ENCODE measurements at regions not wholly inside any gene's neighbourhood (a gene's known extent, or its start where the extent isn't known, plus 50 kb on each side); places are given as distances from the start of the nearest gene placed in this dataset.
"Not testable (repeated sequence)": the region's sequence is repeated elsewhere in the genome, so short reads cannot be mapped to it uniquely, and the experiment has no call there.

DNA sequence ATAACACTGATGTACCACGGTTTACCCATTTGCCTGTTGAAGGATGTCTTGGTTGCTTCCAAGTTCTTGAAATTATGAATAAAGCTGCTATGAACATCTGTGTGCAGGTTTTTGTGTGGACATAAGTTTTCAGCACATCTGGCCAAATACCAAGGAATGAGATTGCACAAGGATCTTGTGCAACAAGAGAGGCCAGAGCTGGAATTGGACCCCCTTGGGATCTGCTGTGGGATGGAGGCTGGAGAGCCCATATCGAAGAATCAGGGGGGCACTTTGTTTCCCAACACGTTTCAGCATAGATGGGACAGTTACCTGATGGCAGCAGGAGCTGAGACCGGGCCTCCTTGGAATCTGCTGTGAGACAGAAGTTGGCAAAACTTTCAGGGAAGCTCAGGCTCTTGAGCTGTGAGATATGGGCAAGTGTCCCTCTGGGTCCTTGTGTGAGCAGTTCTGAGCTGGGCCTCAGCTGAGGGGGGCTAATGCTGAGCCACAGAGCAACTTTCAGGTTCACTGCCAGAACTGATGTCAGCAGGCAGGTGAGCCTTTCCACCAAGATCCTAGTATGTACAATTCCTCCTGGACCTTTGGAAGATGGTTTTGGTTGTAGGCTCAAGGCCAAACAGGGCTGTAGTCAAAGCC lies 115.2 kb upstream of the RAB18 start:
- DNase-seq, result no peak

DNA sequence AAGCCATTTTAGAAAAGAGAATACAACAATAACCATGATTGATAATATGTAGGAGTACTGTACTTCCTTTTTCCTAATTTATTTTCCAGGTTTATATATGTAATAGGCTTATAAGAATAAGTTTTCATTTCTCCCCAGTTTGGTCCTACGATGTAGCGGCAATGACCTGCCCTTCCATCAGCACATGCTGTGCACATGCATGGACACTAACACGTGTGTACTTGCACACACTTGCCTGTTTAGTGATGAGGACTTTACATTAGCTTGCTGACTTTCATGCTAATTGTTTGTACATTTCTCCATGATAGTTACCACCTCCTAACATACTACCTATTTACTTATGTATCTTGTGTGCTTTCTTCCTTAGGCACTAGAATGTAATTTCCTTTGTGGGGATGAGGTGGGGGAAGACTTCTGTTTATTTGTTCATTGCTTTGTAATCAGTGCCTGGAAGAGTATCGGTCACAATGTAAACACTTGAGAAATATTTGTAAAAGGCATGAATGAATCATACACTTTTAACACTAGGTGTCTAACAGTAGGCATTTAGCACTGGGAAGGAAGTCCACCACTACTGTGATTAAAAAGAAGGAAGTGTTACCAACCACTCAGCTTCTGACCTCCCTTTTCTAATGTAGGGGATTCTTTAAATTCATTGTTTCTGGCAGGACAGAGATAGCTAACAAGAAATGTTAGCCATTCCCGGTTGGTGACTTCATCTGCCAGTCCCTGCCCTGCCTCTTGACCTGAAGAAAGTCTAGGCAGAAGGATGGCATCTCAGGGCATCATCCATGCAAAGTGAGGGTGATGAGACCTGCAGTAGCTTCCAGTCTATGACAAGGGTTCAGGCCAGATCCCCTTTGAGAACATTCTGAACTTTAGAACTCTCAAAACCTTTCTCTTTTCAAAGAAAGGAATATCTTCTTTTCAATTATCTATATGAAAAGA lies 120.2 kb upstream of the RAB18 start:
- DNase-seq, result no peak

GRCh38 chr10:27382176-27382575 lies 121.9 kb upstream of the RAB18 start:
- no peak for DNase-seq

- no peak for DNase-seq
Observed at GRCh38 chr10:27380929-27381358, 123.2 kb upstream of the RAB18 start.

- not testable (repeated sequence) for DNase-seq
Observed at GRCh38 chr10:27379041-27379440, 125.1 kb upstream of the RAB18 start.

GRCh38 chr10:27373566-27374160 lies 130.4 kb upstream of the RAB18 start:
- no peak for DNase-seq

DNA sequence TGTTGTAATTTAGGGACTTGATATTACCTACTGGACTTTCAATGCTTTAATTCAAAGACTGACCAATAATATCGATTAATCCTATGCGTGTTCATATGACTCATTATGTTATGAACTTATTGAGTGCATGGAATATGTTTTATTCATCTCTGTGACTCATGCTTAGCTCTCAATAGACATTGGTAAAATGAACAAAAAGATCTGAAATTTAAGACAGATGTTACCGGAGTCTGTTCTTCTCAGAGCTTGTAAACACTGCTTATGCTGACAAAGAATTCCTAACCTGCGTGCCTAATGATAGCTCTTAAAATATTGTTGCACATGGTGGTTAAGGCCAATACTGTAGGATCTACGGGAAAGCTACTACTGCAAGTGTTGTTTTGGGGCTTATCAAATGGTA lies 131.5 kb upstream of the ACBD5 start:
- DNase-seq, result no peak

DNA sequence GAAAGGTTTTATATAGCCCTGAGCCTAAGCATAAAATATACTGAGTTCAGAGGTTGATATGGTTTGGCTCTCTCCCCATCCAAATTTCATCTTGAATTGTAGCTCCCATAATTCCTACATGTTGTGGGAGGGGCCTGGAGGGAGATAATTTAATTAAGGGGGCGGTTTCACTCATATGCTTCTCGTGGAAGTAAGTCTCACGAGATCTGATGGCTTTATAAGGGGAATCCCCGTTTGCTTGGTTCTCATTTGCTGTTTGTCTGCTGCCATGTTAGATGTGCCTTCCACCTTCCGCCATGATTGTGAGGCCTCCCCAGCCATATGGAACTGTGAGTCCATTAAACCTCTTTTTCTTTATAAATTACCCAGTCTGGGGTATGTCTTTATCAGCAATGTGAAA lies 130.8 kb upstream of the ACBD5 start:
- not testable (repeated sequence) for DNase-seq

- no peak for DNase-seq
Observed at GRCh38 chr10:27369880-27370279, 129.3 kb upstream of the ACBD5 start.

DNA sequence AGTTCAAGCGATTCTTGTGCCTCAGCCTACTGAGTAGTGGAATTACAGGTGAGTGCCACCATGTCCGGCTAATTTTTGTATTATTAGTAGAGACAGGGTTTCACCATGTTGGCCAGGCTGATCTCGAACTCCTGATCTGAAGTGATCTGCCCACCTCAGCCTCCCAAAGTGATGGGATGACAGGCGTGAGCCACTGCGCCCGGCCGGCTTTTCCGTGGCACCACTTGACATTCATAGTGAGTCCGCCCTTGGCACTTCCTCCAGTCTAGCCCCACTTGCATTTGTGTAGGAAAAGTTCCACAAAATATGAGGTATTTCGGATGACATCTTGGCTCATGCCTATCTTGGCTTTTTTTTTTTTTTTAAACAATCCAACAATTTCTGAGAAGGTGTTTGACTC lies 128.1 kb upstream of the ACBD5 start:
- DNase-seq, result no peak

DNA sequence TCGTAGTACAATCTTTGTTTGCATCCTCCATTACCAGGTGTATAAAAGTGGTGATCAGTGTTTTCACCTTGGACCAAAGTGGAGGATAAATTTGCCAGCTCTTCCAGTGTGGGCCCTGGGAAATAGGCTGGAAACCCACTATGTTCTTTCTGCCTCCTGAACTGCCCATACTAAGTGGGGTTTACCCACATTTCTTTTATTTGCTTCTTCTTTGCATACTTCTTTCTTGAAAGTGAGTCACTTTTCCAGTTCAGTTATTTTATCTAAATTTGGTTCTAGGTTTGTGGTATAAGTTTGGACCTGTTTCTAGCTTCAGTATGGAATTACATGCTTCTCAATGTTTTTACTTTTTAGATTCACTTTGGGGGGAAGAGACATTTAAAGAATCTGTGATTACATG lies 126.2 kb upstream of the ACBD5 start:
- DNase-seq, result no peak

DNA sequence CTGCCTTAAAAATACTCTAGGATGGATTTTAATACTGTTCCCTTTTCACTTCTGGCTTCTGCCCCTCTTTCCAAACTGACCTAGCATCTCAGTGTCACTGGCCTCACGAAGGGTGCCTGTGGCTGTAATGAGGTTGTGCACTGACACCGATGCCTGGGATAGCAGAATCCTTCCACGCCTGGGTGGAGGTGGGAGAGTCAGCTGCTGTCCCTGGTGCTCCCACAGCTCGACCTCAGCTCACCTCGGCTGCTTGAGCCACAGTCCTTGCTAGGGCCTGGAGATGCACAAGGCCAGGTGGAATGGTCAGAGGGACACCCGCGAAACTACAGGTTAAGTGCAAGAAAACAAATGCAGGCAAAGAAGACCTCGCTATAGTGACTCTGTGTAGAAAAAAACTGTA lies 123.4 kb upstream of the ACBD5 start:
- DNase-seq, result no peak

GRCh38 chr10:27360581-27361172 lies 120.1 kb upstream of the ACBD5 start:
- DNase-seq, result peak; percentile 22

DNA sequence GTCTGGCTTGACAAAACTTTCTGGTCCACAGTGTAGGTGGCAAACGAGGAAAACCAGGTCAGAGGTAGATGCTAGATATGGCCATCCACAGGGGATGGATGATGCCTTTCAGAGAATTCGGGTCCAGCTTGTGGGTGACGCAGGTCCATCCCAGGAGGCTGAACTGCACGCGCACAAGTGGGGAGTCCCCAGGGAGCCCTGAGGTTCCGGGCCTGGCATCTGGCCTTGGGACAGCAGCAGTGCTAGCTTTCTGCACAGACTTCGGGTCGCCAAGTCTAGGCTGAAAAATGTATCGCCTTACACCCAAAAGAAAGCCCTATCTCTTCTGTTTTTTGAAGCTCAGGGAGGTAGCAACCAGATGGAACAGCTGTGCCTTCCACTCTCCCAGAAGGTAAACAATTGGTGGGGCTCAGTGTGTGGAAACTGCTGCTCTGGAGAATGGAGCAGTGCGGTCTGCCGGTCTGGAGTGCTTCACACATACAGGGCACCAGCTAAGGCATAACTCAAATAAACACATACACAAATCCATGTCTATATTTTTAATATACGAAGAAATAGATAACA lies 119.3 kb upstream of the ACBD5 start:
- no peak for DNase-seq

DNA sequence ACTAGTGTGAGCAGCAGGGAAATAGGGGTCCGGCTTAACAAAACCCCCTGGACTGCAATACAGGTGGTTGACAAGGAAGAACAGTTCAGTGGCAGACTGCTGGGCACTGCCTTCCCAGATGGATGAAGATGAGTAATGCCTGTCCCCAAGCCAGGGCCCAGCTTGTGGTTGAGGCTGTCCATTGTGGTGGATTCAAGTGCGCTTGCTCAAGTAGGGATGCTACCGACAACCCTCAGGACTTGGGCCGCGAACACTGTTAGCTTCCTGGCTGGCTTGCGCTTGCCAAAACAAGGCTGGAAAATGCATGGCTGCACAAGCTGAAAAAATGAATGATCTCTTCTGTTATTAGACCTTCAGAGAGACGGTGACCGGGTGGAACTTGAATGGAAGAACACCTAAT lies 116.1 kb upstream of the ACBD5 start:
- DNase-seq, result no peak

- no peak for DNase-seq
Observed at GRCh38 chr10:27355918-27356573, 115.4 kb upstream of the ACBD5 start.

DNA sequence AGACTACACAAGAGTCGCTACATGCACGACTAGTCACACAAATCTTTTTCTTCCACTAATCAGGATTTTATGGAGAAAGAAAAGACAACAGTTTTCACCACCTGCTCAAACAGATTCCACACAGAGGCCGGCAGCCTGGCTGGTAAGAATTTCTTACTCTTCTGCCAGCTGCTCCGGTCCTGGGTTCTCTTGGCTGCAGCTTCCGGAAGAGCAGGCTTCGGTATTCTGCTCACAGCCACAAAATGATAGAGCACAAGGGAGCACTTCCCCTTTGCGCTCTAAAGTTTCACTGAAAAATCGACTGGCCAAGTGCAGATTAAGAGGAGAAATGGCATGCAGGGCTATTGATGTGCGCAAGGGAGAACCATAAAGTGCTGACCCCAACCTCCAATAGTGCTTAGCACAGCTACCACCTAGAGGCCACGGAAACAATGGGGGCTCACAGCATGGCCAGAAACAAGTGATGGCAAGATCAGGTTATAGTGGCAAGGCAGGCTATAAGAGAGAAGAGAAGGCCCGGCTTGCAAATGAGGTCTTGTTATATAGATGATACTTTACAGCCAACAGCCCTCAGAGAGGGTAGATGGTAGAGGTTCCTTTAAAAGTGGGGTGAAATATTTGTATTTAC lies 114.2 kb upstream of the ACBD5 start:
- peak; percentile 3 for DNase-seq

DNA sequence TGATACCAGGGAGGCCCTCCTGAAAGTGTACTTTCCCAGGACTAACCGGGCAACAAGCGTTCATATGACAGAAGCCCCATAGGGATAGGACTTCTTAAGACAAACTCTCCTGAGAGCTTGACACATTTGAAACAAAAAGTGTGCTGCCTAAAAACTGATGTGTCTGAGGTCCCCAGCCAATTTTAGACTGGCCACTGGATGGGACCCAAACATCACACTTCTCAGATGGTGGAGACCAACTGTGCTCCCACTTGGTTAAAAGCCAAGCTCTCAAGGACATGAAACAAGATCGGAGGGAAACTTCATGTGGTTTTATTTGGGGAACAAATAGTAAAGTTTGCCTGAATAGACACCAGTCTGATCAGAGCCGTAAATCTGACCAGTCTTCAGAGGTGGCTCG lies 113.5 kb upstream of the ACBD5 start:
- not testable (repeated sequence) for DNase-seq

DNA sequence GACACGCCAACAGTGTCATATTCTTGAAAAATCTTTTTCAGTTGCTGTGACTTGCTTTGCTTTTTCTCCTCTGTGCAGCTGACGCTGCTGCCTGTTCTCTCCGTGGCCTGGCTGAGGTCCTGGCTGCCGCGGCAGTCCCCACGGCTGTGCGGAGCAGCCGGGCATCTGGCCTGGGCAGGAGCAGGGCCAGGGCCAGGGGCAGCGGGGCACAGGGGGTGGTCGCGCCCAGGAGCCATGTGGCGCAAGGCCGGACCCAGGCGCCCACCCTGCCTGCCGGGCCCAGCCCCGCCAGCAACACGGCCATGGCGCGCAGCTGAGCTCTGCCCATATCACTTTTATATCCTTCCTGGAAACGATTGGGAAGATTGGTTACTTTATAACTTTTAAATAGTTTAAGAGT lies 109.4 kb upstream of the ACBD5 start:
- no peak for DNase-seq

DNA sequence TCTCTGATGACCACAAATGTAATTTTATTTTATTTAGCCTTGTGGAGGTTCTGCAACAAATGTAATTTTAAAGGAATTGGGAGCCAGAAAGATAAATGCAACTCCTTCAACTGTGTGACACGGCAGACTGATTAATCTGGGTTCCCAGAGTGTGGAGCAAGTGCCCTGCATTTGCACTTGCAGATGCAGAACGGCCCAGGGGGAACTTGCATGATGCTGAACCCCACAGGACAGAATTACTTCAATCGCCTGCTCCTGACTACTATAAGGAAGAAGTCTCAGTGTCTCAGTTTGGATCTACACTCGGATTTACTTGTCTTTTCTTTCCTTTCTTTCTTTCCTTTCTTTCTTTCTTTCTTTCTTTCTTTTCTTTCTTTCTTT lies 107.2 kb upstream of the ACBD5 start:
- not testable (repeated sequence) for DNase-seq

DNA sequence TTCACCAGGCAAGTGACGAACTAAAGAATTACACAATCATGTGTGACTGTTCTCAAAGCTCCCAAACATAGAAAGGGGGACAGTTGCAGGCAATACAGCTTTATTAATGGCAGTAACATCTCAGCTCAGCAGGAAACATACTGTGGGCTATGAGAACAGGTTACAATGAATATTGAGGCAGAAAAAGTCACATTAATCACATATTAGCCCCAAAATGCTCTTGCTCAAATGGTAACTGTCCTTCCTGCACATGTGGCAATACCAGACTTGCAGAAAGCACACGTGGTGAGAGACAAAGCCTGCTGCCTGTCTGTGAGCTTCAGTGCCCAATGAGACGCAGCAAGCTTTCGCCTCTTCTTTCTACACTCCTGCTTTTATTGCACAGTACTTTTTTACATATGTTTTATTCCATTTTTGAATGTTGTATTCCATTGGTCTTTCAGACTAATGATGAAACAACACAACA lies 104.9 kb upstream of the ACBD5 start:
- DNase-seq, result no peak

All from NCI-H510A (cell line).